22Rv1 (cell line): ENCODE measurements at regions not wholly inside any gene's neighbourhood (a gene's known extent, or its start where the extent isn't known, plus 50 kb on each side); places are given as distances from the start of the nearest gene placed in this dataset.

Experiments
- CTCF ChIP-seq: fragments of 450-650 bp; IDR thresholded peaks from 2 replicates; pipeline ENCODE4 v1.5.1; 2017; ENCODE audit warnings: mild to moderate bottlenecking
- ZFX ChIP-seq: fragments of 450-650 bp; IDR thresholded peaks from 2 replicates; pipeline ENCODE4 v1.6.1; 2017; ENCODE audit warnings: antibody characterized with exemption, borderline replicate concordance

GRCh38 chr2:221750316-221750715, 178.2 kb upstream of the EPHA4 start:
- TF ChIP-seq CTCF: no peak
- no peak for TF ChIP-seq ZFX
